Kidney (tissue), 13 donors: ENCODE measurements at regions not wholly inside any gene's neighbourhood (a gene's known extent, or its start where the extent isn't known, plus 50 kb on each side); places are given as distances from the start of the nearest gene placed in this dataset.

Experiments
- DNase-seq, 5 donors: peaks; one replicate each; pipeline ENCODE4 v3.0.0-alpha.2; 2013 to 2020
- FAIRE-seq: peaks from 2 replicates; lab custom pipeline; 2012; peaks lifted over from hg19 to GRCh38; lab: Jason Lieb, UNC
- H3K27ac ChIP-seq, 2 donors: one replicate each; pipeline ENCODE4 v1.7.0; 2013; ENCODE audit warnings: low read depth in 2 of 2, low read length in 2 of 2, inconsistent platforms in 1 of 2
- H3K27me3 ChIP-seq: one replicate; pipeline ENCODE4 v1.7.1; 2013; ENCODE audit warnings: low read length, inconsistent platforms; ENCODE audit not compliant: control insufficient read depth, insufficient read depth
- H3K36me3 ChIP-seq, 3 donors: one replicate each; pipeline versions ENCODE4 v1.7.0 to v1.7.1; 2013; ENCODE audit warnings: low read length in 3 of 3, control low read depth in 1 of 3, inconsistent platforms in 1 of 3; ENCODE audit not compliant: insufficient read depth in 3 of 3, control insufficient read depth in 2 of 3
- H3K4me1 ChIP-seq, 3 donors: one replicate each; pipeline versions ENCODE4 v1.7.0 to v1.7.1; 2013; ENCODE audit warnings: low read length in 3 of 3, inconsistent platforms in 1 of 3, low read depth in 1 of 3; ENCODE audit not compliant: control insufficient read depth in 2 of 3, insufficient read depth in 2 of 3
- H3K4me3 ChIP-seq, 3 donors: one replicate each; pipeline versions ENCODE4 v1.7.0 to v1.8.1; 2013; ENCODE audit warnings: low read length in 3 of 3, control low read depth in 1 of 3, inconsistent platforms in 1 of 3
- H3K9ac ChIP-seq, 3 donors: one replicate each; pipeline versions ENCODE4 v1.7.0 to v1.7.1; 2013; ENCODE audit warnings: low read length in 3 of 3, control low read depth in 1 of 3, inconsistent platforms in 1 of 3
- H3K9me3 ChIP-seq, 3 donors: one replicate each; pipeline versions ENCODE4 v1.7.0 to v1.7.1; 2013; ENCODE audit warnings: low read length in 3 of 3, control low read depth in 1 of 3, inconsistent platforms in 1 of 3; ENCODE audit not compliant: control insufficient read depth in 2 of 3, insufficient read depth in 1 of 3
- intact Hi-C: fragments of 100-400 bp; cut with DNase I; formaldehyde crosslinking; loops from one replicate; pipeline ENCODE4 v1.11.1; 2022
- TF ChIP-seq, protein P1 (sequence below): IDR thresholded peaks from 3 replicates; pipeline ENCODE4 v1.5.1; 2012; ENCODE audit warnings: mild to moderate bottlenecking, moderate library complexity, borderline replicate concordance; ENCODE audit not compliant: insufficient read depth; ENCODE audit errors: extremely low read depth
- donor health status: control.
- donor health status: control.
- donor health status: control.
- donor health status: control.
- donor health status: control.
- donor health status: DM: yes; HTN: yes; CAD: no.
- donor health status: Normal renal cell carcinoma (clear cell type).

- H3K9ac ChIP-seq, result no peak overlapping the region
- TF ChIP-seq, protein P1, sequence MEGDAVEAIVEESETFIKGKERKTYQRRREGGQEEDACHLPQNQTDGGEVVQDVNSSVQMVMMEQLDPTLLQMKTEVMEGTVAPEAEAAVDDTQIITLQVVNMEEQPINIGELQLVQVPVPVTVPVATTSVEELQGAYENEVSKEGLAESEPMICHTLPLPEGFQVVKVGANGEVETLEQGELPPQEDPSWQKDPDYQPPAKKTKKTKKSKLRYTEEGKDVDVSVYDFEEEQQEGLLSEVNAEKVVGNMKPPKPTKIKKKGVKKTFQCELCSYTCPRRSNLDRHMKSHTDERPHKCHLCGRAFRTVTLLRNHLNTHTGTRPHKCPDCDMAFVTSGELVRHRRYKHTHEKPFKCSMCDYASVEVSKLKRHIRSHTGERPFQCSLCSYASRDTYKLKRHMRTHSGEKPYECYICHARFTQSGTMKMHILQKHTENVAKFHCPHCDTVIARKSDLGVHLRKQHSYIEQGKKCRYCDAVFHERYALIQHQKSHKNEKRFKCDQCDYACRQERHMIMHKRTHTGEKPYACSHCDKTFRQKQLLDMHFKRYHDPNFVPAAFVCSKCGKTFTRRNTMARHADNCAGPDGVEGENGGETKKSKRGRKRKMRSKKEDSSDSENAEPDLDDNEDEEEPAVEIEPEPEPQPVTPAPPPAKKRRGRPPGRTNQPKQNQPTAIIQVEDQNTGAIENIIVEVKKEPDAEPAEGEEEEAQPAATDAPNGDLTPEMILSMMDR, result no peak
- peaks cover 0 to 4% (median 0%) of the 10 kb centered on the region in 3 donors for H3K9me3 ChIP-seq
- intact Hi-C loops, result no loop called here
- H3K4me3 ChIP-seq, result no peak overlapping the region
- H3K27ac ChIP-seq, result no peak overlapping the region
- FAIRE-seq (no peak), DNase-seq (no peak)
- H3K4me1 ChIP-seq, result no peaks in the 10 kb centered on the region
- H3K27me3 ChIP-seq, result no peaks in the 10 kb centered on the region
- no peaks in the 10 kb centered on the region for H3K36me3 ChIP-seq
Measured at GRCh38 chr2:2860589-2861300, 516.9 kb downstream of the EIPR1 start.

DNA sequence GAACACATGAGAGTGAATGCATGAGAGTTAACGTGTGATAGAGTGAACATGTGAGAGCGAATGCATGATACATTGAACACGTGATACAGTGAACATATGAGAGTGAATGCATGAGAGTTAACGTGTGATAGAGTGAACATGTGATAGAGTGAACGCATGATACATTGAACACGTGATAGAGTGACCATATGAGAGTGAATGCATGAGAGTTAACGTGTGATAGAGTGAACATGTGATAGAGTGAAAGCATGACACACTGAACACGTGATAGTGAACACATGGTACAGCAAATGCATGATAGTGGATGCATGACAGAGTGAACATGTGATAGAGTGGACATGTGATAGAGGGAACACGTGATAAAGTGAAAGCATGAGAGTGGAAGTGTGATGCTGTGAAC, 517.9 kb downstream of the EIPR1 start:
- no peaks in the 10 kb centered on the region for H3K27me3 ChIP-seq
- no peak overlapping the region for H3K9ac ChIP-seq
- TF ChIP-seq, protein P1, result no peak
- H3K36me3 ChIP-seq, result no peaks in the 10 kb centered on the region
- no peak for DNase-seq
- H3K4me3 ChIP-seq, result no peak overlapping the region
- H3K4me1 ChIP-seq, result no peaks in the 10 kb centered on the region
- H3K9me3 ChIP-seq, result peaks cover 0 to 4% (median 0%) of the 10 kb centered on the region in 3 donors
- intact Hi-C loops, result no loop called here
- FAIRE-seq, result no peak
- no peak overlapping the region for H3K27ac ChIP-seq

DNA sequence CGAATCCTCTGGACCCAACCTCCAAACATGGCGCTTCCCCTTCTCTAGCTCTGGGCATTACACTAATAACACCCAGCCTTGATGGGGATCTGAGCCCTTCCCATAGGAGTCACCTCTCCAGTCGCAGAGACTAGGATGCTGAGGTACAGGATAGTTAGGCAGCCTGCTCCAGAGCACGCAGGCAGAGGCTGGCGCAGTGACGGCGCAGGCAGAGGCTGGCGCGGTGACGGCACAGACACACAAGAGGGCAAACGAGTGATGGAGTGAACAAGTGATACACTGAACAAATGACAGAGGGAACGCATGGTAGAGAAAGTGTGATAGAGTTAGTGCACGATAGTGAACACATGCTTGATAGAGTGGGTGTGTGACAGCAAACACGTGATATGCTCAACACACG, 518.5 kb downstream of the EIPR1 start:
- DNase-seq, result no peak
- TF ChIP-seq, protein P1, result no peak
- Histone ChIP-seq H3K9me3 (peaks cover 0 to 4% (median 0%) of the 10 kb centered on the region in 3 donors), H3K36me3 (no peaks in the 10 kb centered on the region), H3K4me1 (no peaks in the 10 kb centered on the region), H3K27me3 (no peaks in the 10 kb centered on the region), H3K4me3 (no peak overlapping the region), H3K9ac (no peak overlapping the region), H3K27ac (no peak overlapping the region)
- no peak for FAIRE-seq
- intact Hi-C loops, result no loop called here
